ENCODE measurements at regions not wholly inside any gene's neighbourhood (a gene's known extent, or its start where the extent isn't known, plus 50 kb on each side); places are given as distances from the start of the nearest gene placed in this dataset.

- DNase-seq, result no peak
These were observed 123.8 kb upstream of the RTL1 start for GRCh38 chr14:101027291-101027690.

- DNase-seq, result no peak
These were observed 124.4 kb upstream of the RTL1 start for GRCh38 chr14:101027966-101028365.

GRCh38 chr14:101028971-101029667, 125.6 kb upstream of the RTL1 start:
- no peak for DNase-seq

- no peak for DNase-seq
These were observed 126.3 kb upstream of the RTL1 start for GRCh38 chr14:101029668-101030290.

DNA sequence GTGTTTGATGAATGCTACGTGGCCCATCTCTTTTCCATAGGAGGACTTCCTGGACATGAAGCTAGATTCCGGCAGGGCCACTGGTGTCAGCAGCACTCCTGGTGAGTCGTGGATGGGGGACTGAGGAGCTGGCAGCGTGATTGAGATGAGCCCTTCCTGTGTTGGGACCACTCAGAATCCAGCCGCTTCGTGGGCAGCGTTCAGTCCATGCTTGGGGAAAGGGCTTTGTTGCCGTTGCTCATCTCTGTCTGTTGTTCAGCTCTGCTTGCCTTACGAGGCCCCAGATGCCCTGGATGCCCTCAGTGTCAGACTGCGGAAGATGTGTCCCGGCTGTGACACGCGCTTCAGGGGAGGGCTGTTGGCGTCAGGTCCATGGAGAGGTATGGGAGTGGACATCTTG, 127.1 kb upstream of the RTL1 start:
- DNase-seq, result no peak

GRCh38 chr14:101031186-101031585, 127.7 kb upstream of the RTL1 start:
- no peak for DNase-seq

GRCh38 chr14:101031721-101032120, 128.2 kb upstream of the RTL1 start:
- DNase-seq, result no peak

DNA sequence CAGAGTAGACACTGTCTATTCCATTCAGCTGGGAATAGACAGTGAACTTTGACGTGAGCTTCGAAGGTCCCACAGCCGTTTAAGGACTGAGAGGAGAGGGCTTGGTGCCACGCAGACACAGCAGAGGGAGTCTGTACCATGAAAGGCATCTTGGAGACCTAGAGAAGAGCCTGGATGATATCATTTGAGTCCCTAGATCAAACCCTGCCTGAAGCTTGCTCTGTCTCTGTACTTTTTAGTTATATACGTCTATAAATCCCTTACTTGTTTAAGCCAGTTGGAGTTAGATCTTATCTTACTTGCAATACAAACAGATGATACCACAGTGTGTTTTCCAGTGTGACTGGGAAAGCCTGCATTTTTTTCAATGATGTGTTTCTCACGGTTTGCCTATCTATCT, 128.9 kb upstream of the RTL1 start:
- DNase-seq, result no peak

DNA sequence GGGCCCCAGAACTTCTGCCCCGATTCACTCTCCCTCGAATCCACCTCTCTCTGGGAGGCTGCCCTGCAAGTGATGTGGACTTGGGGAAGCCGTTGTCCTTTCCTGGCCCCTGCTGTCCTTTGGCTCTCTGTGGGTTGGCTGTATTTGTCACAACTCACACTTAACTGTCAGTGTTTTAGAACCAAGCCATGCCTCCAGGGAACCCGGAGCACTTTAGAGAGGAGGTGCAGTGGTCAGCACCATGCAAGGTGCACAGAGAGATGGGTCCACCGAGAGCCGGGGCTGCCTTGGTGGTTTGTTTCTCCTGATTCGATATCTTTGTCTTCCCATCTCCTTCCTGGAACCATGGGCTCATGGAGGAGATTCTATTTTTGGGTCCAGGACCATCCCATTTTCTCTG, 129.5 kb upstream of the RTL1 start:
- no peak for DNase-seq

- DNase-seq, result no peak
These were observed 130.1 kb upstream of the RTL1 start for GRCh38 chr14:101033446-101034165.

GRCh38 chr14:101034986-101035385, 131.5 kb upstream of the RTL1 start:
- DNase-seq, result no peak

DNA sequence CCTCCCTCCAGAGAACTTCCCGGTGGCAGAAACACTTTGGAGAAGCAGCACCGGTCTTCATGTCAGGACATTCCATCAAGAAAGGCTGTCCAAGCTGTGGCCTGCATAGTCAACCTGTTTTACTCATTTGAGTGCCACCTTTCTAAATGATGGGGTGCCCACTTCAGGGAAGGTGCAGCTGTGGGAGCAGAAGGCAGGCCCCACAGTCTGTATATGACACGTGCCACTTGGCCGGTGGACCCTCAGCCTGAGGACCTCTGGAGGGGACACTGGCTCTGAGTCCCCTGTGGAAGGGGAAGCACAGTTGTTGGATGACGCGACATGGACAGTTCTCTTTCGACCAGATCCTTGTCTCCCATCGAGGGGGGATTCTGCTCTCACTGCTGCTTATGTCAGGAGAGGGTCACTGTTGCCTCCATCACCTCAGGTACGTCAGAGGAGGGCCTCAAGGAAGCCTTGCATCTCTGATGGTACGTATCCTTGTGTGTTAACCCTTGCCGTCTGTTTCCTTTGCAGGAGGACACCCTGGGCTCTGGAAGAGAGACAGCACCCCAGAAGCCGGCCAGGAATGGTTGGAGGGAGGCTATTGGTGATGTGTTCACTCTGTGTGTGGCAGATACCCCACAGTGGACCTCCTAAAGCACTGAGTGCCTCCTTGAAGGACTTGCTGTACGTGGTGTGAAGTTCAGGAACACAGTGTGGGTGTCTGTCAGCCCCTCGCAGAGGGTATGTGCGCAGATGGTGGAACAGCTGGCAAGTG, 132.1 kb upstream of the RTL1 start:
- DNase-seq, result no peak

DNA sequence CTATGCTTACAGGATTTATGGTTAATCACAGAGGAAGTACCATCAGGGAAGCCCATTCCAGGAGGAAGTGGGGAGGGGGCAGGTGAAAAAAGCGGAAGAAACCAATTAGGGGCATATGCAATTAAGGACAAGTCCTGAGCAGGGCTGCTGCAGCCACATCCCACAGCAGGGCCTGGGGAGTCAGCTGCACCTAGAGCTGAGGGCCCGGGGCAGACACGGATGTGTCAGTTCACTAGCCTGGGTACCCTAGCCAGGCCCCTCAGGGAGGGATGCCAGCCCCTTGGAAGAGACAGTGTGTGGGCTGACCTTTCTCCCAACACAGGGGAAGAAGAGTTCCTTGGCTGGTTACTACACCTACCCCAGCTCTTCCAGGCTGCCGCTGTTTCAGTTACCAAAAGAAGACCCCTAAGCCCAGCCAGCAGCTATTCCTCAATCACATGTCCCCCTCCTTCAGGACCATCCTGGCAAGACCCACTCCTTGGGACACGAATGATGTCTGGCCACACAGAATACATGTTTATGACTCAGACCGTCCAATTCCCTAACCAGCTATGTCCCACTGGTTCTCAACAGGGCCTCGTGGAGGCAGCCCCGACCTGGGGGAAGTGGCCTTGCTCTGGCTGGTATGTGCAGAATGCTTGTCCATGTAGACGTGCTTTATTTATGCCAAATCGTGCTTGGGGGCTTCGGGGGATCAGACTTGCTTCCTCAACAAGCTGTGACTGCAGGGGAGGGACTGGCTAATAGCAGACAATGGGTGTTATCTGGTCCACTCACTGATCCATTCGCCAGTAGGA, 133.7 kb upstream of the RTL1 start:
- no peak for DNase-seq

DNA sequence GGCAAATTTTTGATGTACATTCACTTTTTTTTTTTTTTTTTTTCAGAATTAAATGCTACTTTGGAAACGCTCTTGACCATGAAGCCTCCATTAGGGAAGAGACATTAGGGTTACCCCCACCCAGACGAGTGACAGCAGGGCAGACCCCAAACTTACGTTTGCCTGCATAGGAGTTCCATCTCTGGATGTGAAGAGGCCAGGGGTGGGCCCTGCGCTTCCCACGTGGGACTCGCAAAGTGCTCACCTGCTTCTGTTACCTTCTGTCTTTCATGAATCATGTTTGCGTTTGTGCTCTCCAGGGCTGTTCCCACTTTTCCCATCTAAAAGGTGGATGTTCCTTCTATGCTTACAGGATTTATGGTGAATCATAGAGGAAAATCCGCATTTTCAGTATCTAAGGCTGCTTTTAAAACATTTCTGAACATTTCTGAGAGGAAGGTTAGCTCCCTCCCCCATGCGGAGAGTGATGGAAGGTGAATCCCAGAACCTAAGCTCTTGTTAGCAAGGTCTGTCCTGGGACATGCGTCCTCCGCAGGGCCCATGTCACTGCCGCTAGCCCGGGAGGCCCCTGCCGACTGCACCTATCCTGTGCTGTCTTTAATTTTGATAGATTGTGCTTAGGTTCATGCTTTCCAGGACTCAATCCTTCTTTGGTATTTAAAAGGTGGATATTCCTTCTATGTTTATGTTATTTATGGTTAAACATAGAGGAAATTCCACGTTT, 135.7 kb upstream of the RTL1 start:
- no peak for DNase-seq

GRCh38 chr14:101039755-101040138, 136.2 kb upstream of the RTL1 start:
- DNase-seq, result no peak

- DNase-seq, result no peak
These were observed 137.3 kb upstream of the RTL1 start for GRCh38 chr14:101040538-101041442.

DNA sequence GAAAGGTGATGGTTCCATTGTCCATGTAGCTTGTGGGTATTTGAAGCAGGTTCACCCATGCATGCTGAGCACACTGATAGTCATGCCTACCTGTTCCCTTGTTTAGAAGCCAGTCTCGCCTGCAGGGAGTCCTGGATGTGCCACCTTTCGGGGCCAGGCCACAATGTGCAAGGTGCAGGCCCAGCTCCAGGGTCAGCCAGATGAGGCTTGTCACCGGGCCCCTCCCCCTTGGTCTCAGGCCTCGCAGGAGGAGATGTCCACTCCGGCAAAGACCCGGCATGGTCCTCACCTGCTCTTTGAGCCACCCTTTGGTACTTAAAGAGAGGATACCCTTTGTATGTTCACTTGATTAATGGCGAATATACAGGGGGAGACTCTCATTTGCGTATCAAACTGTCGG, 140.4 kb upstream of the RTL1 start:
- DNase-seq, result no peak

- DNase-seq, result no peak
These were observed 141.2 kb upstream of the RTL1 start for GRCh38 chr14:101044741-101045140.

- DNase-seq, result no peak
These were observed 142.0 kb upstream of the RTL1 start for GRCh38 chr14:101045511-101045910.

DNA sequence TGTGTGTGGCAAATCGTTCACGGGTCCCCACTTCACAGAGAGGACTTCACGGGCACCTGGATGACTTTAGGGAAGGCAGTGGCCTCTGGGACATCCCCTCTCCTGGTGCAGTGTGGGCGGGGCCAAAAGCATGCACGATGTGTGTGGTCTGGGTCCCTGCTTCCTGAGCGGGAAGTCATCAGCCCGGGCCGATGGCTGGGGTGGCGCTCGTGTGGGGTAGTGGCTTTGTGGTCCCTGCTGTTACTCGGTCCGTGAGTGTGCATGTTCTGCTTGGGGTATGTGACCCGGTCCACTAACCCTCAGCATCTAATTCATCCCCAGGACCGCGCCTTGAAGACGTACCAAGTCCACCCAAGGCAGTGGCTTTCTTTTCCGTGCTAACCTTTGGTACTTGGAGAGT, 142.5 kb upstream of the RTL1 start:
- no peak for DNase-seq

DNA sequence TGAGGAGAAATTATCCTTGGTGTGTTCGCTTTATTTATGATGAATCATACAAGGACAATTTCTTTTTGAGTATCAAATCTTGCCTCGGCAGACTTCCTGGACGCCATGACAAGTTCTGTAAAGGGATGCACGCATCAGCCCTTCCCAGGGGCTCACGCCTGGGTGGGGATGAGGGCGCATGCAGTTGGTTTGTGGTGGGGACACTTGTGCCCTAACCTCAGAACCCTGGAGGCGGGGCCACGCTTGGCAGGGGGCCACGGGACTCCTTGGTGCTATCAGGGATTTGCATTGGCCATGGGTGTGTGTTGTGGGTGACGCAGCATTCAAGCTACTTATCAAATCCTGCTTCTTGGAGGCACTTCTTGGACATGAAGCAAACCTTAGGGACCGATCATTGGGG, 143.8 kb upstream of the RTL1 start:
- DNase-seq, result no peak
